PFSK-1 (cell line): ENCODE measurements at regions not wholly inside any gene's neighbourhood (a gene's known extent, or its start where the extent isn't known, plus 50 kb on each side); places are given as distances from the start of the nearest gene placed in this dataset.

Experiments used
- FOXP2 ChIP-seq: optimal IDR thresholded peaks from 2 replicates; pipeline ENCODE3; 2011; ENCODE audit warnings: borderline replicate concordance, control low read depth, inconsistent platforms; ENCODE audit not compliant: insufficient read depth; ENCODE audit errors: extremely low read length, extremely low read depth
- POLR2AphosphoS5 ChIP-seq: IDR thresholded peaks from 2 replicates; pipeline ENCODE4 v1.6.1; 2012; ENCODE audit warnings: low read depth, mild to moderate bottlenecking, control low read depth, low read length, moderate library complexity
- REST ChIP-seq, 2 experiments: IDR thresholded peaks; 2 replicates each; pipeline versions ENCODE4 v1.6.1 to v1.8.0; 2011 to 2012; ENCODE audit warnings: low read depth in 2 of 2, low read length in 2 of 2, control low read depth in 1 of 2, inconsistent platforms in 1 of 2, mild to moderate bottlenecking in 1 of 2, moderate library complexity in 1 of 2; ENCODE audit not compliant: insufficient read depth in 1 of 2
- SIN3A ChIP-seq: IDR thresholded peaks from 2 replicates; pipeline ENCODE4 v1.6.1; 2012; ENCODE audit warnings: mild to moderate bottlenecking, low read length, moderate library complexity, borderline replicate concordance; ENCODE audit not compliant: insufficient read depth
- TAF1 ChIP-seq: IDR thresholded peaks from 2 replicates; pipeline ENCODE4 v1.6.1; 2012; ENCODE audit warnings: low read length, control low read depth, borderline replicate concordance; ENCODE audit not compliant: insufficient read depth

- TF ChIP-seq TAF1 (no peak), REST (IDR thresholded peaks at IDR 0.05; ENCODE audit: insufficient read depth in 1 of 2, low read depth in 2 of 2, low read length in 2 of 2) (no peak), FOXP2 (no peak), SIN3A (no peak), POLR2AphosphoS5 (no peak)
Observed at GRCh38 chr20:52037370-52037769, 154.2 kb downstream of the ZFP64 start.

GRCh38 chr20:52035977-52036376 is 155.6 kb downstream of the ZFP64 start:
- TF ChIP-seq SIN3A (no peak), FOXP2 (no peak), POLR2AphosphoS5 (no peak), TAF1 (no peak), REST (IDR thresholded peaks at IDR 0.05; ENCODE audit: insufficient read depth in 1 of 2, low read depth in 2 of 2, low read length in 2 of 2) (no peak)

DNA sequence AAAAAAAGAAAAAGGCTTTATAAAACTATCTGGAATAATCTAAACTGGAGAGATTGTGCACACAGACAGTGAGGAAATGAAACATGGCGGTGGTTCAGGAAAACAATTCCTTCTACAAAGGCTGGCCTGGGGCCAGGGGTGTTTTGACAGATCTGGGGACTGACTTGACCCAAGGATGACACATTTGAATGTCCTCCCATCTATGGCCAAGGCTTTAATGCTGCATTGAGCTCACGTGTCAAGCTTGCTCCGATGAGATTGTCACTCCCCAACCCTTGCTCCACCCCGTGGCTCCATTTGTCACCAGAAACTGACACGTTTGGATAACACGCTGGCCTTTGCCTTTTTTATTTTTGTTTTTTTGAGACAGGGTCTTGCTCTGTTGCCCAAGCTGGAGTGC is 156.1 kb downstream of the ZFP64 start:
- TF ChIP-seq POLR2AphosphoS5: no peak
- TF ChIP-seq REST (IDR thresholded peaks at IDR 0.05; ENCODE audit: insufficient read depth in 1 of 2, low read depth in 2 of 2, low read length in 2 of 2): no peak
- no peak for TF ChIP-seq SIN3A
- TF ChIP-seq FOXP2: no peak
- no peak for TF ChIP-seq TAF1

- TF ChIP-seq TAF1 (no peak), POLR2AphosphoS5 (no peak), SIN3A (no peak), REST (IDR thresholded peaks at IDR 0.05; ENCODE audit: insufficient read depth in 1 of 2, low read depth in 2 of 2, low read length in 2 of 2) (no peak), FOXP2 (no peak)
Observed at GRCh38 chr20:52034581-52034980, 157.0 kb downstream of the ZFP64 start.

GRCh38 chr20:52033313-52033712 is 158.3 kb downstream of the ZFP64 start:
- TF ChIP-seq REST (IDR thresholded peaks at IDR 0.05; ENCODE audit: insufficient read depth in 1 of 2, low read depth in 2 of 2, low read length in 2 of 2) (no peak), FOXP2 (no peak), SIN3A (no peak), POLR2AphosphoS5 (no peak), TAF1 (no peak)
